NCI-H187 (cell line): ENCODE measurements at regions not wholly inside any gene's neighbourhood (a gene's known extent, or its start where the extent isn't known, plus 50 kb on each side); places are given as distances from the start of the nearest gene placed in this dataset.
"Not testable (repeated sequence)": the region's sequence is repeated elsewhere in the genome, so short reads cannot be mapped to it uniquely, and the experiment has no call there.

ENCODE experiments used
- DNase-seq, 2 experiments: peaks; one replicate each; lab custom pipeline; 2025; lab: John Stamatoyannopoulos, UW

DNA sequence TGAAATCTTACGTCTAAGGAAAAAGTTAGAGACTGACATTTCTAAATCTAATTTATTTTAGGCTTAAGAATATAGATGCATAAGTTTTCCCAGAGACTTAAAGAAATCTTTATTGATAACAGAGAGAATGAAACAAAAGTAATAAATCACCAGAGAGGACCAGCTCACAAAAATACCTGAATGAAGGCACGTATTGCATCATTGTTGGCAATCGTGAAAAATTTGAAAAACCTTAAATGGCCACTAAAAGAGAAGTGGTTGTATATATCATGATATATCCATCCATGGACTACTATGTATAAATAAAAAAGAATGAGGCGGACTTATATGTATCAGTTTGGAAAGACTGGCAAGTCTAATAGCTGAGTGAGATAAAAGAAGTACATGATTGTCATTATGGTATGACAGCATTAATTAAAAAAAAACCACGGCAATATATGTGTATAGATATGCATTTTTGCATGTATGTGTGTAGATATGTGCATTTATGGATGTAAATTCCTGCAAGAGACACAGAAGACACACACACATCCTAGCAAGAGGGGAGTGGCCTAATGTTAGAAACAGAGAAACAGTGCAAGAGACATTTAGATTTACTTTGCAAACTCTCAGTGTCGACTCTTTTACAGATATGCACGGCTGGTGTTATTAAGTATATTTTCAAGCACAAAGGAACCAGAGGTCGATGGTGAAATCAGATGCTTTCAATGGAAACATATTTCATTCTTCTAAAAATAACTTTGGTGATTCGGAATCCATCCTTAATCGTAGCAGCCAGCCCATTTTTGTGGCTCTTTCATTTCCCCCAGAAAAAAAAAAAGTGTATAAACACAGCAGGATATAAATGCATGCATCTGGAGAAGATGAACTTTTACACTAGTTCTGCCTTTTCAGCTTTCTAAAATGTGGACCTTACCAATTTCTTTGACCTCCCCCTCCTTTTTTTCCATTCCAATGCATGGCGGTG is 156.1 kb upstream of the SALL4 start:
- DNase-seq, result no peak

DNA sequence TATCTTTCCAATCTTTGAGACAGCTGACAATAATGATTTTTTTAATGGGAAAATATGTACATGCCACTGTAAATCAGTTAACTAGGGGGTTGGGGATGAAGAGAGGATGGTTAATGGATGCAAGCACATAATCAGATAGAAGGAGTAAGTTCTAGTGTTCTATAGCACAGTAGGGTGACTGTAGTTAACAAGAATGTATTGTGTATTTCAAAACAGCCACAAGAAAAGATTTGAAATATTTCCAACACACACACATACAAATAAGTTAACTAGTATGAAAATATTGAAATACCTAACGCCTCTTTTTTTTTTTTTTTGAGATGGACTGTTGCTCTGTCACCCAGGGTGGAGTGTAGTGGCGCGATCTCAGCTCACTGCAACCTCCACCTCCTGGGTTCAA is 153.4 kb upstream of the SALL4 start:
- DNase-seq, result no peak

DNA sequence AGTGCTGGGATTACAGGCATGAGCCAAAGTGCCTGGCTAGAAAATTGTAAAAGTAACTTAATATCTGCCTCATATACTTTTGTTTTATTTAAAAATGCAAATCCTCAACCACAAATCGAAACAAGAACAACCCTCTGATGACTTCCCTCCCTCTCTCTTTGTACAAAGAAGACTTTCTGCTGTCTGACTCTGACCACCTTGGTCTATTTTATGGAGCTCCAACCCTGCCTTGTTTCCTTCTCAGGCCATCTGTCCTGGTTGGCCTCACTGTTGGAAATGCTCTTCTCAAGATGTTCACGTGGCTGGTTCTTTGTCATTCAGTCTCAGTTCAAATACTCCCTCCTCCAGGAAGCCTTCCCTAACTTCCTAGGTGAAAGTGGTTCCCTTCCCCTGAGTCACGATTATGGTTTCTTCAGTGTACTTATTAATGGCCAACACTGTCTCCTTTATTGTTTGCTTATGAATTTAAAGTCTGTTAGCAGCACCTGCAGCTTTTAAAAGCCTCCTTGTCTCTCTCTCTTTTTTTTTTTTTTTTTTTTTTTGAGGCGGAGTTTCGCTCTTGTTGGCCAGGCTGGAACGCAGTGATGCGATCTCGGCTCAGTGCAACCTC is 151.5 kb upstream of the SALL4 start:
- no peak for DNase-seq

DNA sequence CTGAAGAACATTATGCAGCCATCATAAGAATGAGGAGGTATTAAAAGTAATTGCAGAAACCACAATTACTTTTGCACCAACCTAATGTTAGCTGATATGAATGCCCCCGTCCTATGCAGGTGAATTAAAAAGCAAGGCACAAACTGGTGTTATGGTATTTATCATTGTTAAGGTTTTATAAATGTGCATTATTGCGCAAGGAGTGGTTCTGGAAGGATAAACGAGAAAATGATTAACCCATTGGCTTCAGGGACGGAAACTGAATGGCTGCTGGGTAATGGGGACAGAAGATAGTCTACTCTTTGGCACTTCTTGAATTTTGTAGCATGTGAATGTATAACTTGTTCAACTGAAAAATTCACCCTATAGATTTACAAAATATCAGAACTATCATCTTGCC is 148.6 kb upstream of the SALL4 start:
- no peak for DNase-seq

DNA sequence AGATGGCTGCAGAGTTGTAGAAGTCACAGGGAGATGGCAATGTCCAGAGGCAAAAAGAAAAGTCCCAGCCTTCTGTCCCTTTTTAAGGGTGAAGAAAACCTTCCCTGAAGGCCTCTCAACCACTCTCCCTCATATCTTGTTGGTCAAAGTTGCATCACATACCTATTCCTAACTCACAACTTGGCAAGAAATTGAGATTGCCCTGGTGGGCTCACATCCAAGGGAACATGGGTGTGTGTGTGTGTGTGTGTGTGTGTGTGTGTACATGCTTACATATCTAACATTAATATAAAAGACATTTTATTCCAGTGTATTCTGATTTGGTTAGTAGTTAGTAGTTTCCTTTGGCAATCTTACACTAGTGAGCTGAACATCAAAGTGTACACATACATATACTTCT is 144.3 kb upstream of the SALL4 start:
- no peak for DNase-seq

DNA sequence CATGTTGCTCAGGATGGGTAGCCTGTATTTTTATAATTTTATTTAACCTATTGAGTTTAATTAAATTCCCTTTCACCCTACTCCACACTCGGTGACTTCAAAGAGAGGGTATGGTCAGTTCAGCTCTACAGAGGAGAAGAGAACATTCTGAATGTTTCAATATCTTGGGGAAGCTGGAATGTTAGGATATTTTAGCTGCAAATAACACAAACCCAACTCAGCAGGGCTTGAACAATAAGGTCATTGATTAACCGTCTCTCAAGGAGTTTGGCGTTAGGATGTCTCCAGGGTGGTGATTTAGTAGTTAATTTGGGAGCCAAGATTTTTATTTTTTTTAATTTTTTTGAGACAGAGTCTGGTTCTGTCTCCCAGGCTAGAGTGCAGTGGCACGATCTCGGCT is 143.6 kb upstream of the SALL4 start:
- no peak for DNase-seq

DNA sequence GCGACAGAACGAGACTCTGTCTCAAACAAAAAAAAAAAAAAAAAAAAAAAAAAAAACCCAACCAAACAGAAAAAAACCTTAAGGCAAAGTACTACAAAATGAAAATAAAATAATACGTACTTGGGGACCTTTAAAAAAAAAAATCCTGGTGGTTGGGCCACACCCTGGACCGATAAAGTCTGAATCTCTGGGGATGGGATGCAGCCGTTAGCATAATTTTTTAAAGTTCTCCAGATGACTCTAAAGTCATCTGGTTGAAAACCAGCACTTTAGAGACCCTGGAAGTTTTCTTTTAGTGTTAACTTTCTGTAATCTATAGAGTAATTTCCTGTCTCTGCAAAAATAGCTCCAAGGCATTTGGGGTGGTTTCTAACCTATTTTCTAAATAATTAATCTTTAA is 142.9 kb upstream of the SALL4 start:
- DNase-seq, result no peak

DNA sequence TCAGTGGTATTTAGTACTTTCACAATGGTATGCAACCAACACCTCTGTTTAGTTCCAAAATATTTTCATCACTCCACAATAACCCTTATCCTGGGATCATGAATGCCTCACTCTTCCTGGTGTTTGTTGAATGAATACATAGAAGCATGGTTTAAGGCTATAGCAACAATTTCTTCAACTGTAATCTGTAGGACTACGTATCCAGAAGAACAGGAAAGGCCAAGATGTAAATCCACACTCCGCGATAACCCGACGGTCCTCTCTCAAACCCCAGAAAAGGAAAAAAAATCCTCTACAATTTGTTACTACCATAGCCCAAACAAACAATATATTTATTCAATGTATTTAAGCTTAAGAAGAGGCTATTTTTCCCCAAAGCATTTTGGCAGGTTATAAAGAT is 141.4 kb upstream of the SALL4 start:
- no peak for DNase-seq

DNA sequence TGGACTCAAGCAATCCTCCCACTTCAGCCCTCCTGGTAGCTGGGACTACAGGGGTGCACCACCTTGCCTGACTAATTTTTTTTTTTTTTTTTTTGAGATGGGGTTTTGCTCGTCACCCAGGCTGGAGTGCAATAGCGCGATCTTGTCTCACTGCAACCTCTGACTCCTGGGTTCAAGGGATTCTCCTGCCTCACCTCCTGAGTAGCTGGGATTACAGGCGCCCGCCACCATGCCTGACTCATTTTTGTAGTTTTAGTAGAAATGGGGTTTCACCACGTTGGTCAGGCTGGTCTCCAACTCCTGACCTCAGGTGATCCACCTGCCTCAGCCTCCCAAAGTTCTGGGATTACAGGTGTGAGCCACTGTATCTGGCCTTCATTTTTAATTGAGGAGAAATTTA is 141.0 kb upstream of the SALL4 start:
- DNase-seq, result not testable (repeated sequence)

DNA sequence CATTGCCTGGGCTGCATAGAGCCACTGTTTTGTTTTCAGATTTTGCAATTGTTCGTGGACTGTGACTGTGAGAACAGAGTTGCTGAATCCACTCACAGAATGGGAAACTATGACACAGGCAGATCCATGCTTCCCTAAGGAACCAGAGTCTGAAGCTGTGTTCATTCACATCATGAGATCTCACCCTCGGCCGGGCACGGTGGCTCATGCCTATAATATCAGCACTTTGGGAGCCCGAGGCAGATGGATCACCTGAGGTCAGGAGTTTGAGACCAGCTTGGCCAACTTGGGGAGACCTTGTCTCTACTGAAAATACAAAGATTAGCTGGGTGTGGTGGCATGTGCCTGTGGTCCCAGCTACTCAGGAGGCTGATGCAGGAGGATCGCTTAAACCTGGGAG is 139.2 kb upstream of the SALL4 start:
- no peak for DNase-seq

DNA sequence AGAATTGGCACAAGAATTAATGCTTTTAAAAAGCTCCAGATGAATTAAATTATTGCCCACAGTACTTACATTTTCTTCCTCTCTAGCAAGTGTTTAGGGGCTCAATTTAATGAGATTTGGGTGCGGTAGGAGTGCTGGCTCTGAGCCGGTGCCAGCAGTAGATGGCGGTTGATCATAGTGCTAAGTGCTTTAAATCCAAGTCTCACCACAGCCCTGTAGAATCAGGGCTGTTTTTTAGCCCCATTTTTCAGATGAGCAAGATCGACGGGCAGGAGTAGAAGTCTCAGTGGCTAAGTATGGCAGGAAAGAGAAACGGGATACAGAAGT is 136.9 kb upstream of the SALL4 start:
- DNase-seq, result no peak

DNA sequence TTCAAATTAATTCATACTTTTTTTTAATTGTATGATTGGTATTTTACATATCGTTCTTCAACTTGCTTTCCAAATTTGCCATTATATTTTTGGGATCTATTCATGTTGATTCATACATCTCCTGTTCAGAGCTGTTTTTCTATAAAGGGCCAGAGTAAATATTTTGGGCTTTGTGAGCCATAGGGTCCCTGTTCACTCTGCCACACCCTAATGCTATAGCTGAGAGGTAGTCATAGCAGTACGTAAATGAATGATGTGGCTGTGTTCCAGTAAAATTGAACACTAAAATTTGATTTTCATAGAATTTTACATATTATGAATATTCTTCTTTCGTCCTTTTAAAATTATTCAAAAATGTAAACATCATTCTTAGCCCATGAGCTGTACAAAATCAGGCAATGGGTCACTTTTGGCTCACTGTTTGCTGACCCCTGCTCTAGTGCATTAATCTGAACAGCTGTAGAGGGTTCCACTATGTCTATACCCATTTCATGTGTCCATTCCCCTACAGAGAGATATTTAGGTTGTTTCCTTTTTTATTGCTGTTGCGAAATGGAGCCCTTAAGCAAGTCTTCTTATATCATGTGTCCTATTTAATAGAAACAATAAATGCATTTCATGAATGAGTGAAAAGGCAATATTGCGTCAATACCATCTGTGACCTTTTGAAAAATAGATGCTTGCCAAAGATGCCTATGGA is 136.4 kb upstream of the SALL4 start:
- no peak for DNase-seq

DNA sequence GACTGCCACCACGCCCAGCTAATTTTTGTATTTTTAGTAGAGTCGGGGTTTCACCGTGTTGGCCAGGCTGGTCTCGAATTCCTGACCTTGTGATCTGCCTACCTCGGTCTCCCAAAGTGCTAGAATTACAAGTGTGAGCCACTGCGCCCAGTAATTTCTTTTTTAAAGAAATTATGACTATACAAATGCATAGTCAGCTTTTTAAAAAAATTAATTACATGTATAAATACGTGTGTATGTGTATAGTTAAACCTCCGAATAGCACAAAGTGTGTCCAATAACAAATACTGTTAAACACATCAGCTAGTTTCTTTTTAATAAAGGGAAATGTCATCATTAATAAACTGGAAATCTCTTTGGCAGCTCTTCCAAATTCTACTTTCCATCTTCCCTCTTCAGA is 135.5 kb upstream of the SALL4 start:
- DNase-seq, result no peak

DNA sequence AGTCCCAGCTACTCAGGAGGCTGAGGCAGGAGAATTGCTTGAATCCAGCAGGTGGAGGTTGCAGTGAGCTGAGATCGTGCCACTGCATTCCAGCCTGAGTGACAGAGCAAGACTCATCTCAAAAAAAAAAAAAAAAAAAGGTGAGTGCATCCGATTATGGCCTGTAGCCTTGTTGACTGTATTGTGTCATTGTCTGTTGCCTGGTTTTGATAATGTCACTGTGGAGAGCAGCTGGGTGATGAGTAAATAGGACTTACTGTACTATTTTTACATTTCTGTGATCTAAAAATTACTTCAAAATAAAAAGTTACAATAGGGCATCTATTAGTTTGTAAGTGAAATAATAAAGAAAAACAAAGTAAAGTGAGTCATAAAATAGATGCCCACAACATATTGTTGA is 134.1 kb upstream of the SALL4 start:
- DNase-seq, result no peak

DNA sequence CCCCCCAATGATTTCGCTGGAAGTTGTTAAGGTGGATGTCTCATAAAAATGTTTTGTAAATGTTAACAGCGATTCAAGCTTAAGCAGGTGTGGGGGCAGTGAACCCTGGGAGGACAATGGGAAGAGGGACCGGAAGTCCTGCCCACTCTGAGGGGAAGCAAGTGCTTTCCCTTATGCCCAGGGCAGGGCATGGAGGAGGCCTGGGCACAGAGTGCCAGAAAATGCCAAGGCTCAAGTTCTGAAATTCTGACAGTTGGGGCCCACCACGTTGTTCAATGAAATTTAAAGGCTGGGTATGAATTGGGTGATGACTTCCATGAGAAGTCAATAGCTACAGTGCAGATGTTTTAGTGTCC is 132.7 kb upstream of the SALL4 start:
- no peak for DNase-seq

DNA sequence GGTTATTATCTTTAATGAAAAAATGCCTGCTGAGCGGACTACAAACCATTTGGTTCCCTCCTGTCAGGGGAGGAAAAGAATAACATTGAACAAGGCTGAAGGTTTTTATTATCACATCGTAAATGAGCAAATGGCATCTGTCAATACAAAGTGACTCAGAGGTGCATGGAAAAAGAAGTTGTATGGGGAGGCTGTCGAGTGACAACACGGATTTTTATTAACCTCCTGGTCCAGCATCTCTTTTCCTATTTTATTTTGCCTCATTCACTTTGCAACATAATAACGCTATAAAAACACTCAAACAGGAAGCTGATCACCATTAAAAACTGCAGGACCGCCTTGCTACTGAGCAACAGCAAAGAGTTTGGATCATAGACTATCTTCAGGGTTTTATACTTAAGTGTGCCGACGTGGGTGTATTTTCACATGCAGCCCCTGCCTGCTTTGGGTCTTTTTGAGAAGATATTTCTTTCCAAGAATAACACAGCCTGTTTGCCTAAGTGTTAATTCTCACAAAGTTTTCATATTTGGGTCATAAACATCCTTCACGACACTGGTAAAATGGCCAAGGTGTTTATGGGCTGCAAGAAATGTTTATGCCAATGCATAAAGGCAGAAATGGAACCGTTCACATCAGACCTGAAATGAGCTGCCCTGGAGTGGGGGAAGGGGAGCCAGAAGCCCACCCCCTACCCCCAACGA is 132.1 kb upstream of the SALL4 start:
- no peak for DNase-seq

DNA sequence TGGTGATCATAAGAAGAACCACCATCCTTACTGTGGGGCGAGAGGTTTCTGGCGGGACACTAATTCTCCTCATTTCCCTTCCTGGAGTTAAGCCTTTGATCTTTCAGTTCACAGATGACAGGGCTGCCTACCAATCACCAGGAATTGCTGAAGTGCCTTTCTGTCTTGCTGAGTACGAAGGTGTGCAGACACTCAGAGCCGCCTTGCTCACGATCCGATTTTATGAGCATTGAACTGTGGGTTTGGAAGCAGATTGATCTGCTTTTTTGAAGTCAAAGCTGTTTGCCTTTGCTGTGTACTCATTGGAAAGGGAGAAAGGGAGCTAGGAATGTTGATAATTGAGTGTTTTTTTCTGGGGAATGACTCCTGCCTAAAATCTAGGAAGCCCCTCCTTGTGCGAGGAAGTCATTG is 129.1 kb upstream of the SALL4 start:
- DNase-seq, result no peak

DNA sequence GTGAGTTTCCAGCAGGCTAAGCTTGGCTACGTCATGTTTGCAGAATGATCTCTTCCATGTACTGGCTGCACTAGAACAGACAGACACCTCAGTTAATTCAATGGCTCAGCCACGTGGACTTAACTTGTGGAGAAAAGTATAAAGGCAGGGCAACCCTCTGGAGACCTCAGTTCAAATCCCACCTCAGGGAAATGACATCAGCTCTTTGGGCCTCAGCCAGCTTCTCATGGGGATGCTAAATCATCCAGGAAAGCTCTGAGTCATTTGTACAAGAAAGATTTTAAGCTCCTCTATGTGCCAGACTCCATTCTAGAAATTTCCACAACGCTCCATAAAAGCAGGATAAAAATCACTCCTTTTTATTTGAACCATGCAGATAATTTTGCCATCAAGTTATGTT is 128.5 kb upstream of the SALL4 start:
- DNase-seq, result no peak

DNA sequence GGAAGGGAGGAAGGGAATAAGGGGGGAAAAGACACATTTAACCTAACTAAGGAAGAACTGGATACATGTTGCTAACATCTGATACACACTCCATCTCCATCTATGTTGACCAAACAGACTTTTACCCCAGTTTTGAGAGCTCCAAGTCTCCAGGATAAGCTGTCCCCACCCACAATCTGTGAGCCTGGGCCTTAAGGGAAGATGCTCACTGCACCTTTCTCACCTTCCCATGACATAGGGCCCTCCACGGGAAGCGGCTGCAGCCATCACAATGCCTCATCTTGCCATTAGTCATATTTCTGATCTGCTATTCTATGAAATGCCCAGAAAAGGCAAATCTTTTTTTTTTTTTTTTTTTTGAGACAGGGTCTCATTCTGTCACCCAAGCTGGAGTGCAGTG is 126.6 kb upstream of the SALL4 start:
- no peak for DNase-seq

DNA sequence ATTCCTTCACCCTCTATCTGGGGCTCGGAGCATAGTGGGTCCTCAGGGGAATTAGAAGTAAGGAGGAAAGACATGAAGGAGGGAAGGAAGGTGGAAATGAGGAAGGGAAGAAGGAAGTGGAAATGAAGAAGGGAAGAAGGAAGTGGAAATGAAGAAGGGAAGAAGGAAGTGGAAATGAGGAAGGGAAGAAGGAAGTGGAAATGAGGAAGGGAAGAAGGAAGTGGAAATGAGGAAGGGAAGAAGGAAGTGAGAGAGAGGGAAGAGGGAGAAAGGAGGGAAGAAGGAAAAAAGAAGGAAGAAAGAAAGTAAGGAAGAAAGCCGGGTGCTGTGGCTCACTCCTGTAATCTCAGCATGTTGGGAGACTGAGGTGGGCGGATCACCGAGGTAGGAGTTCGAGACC is 125.6 kb upstream of the SALL4 start:
- not testable (repeated sequence) for DNase-seq

DNA sequence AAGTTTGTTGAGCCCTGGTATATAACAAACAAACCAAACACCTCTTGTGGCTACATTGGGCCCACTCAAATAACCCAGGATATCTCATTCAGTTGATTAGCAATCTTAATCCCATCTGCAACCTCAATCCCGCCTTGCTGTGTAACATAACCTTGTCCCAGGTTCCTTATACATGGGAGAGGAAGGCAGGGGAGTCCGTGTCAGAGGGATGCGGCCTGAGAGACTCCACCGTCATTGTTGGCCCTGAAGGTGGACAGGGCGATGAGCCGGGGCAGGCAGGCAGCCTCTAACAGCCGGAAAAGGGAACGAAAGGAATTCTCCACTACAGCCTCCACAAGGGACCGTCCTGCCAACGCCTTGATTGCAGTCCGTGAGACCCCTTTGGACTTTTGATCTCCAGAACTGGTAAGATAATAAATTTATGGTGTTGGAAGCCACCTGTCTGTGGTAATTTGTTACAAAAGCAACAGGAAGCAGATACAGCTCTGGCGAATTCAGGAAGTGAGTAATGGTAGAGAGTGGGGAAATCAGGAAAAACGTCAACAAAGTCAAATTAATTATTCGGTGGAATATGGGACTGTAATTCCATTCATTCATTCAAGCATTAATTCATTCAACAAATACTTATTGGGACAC is 124.5 kb upstream of the SALL4 start:
- DNase-seq, result no peak

DNA sequence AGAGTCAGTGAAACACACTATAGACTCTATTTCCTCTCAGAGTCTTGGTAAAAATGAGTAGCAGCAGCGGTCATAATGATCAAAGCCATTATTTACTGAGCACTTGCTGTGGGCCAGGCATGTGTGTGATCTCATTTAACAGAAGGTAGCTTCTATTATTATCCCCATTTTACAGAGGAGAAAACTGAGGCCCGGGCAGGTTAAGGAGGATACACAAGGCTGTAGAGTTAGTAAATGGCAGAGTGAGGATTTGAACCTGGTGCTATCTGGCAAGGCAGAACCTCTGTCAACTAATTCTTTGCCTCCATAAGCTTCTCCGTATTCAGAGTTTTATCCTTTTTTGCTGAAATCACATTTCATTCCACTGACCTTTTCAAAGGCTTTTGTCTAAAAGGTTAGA is 122.2 kb upstream of the SALL4 start:
- DNase-seq, result no peak
